Fibroblast of villous mesenchyme (primary cell): ENCODE measurements at regions not wholly inside any gene's neighbourhood (a gene's known extent, or its start where the extent isn't known, plus 50 kb on each side); places are given as distances from the start of the nearest gene placed in this dataset.

ENCODE experiments used
- DNase-seq: peaks from one replicate; pipeline ENCODE4 v3.0.0-alpha.2; 2010; ENCODE audit warnings: low read depth
- H3K4me3 ChIP-seq: 2 replicates; pipeline ENCODE4 v1.5.1; 2011; ENCODE audit warnings: low read depth, mild to moderate bottlenecking, low read length
- TF ChIP-seq, protein P1 (sequence below): IDR thresholded peaks from 2 replicates; pipeline ENCODE4 v1.5.1; 2012; ENCODE audit warnings: low read depth, mild to moderate bottlenecking, low read length; ENCODE audit not compliant: insufficient read depth

DNA sequence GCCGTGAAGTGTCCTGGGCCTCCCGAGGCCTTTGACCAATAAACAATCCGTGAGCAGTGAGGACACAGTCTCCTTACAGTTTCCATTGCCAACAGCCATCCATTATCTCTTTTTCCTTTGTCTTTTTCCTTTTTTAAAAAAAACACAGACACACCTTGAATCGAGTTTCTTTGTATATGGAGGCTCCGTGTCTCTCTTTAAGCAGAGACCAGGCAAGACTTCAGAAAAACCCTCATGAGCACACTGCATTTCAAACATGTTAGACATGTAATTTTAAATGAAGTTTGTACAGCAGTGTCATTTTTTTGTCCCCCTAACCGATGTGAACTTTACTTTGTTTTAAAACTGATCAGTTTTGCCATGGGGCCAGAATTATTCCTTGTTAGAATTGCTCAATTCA, 111.1 kb downstream of the SPTSSA start:
- H3K4me3 ChIP-seq, result no peak overlapping the region
- TF ChIP-seq, protein P1, sequence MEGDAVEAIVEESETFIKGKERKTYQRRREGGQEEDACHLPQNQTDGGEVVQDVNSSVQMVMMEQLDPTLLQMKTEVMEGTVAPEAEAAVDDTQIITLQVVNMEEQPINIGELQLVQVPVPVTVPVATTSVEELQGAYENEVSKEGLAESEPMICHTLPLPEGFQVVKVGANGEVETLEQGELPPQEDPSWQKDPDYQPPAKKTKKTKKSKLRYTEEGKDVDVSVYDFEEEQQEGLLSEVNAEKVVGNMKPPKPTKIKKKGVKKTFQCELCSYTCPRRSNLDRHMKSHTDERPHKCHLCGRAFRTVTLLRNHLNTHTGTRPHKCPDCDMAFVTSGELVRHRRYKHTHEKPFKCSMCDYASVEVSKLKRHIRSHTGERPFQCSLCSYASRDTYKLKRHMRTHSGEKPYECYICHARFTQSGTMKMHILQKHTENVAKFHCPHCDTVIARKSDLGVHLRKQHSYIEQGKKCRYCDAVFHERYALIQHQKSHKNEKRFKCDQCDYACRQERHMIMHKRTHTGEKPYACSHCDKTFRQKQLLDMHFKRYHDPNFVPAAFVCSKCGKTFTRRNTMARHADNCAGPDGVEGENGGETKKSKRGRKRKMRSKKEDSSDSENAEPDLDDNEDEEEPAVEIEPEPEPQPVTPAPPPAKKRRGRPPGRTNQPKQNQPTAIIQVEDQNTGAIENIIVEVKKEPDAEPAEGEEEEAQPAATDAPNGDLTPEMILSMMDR, result no peak
- DNase-seq, result no peak

DNA sequence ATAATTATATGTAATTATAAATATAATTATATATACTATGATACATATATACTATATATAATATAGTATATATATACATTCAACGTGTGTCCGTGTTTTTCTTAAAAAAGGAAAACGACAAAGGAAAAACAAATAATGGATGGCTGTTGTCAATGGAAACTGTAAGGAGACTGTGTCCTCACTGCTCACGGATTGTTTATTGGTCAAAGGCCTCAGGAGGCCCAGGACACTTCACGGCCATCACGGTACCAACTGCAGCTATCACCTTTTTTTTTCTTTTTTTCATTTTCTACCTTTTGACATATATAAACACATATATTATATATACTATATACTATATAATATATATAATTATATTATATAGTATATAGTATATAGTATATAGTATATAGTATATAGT, 113.4 kb downstream of the SPTSSA start:
- no peak overlapping the region for H3K4me3 ChIP-seq
- TF ChIP-seq, protein P1, result no peak
- DNase-seq, result no peak

DNA sequence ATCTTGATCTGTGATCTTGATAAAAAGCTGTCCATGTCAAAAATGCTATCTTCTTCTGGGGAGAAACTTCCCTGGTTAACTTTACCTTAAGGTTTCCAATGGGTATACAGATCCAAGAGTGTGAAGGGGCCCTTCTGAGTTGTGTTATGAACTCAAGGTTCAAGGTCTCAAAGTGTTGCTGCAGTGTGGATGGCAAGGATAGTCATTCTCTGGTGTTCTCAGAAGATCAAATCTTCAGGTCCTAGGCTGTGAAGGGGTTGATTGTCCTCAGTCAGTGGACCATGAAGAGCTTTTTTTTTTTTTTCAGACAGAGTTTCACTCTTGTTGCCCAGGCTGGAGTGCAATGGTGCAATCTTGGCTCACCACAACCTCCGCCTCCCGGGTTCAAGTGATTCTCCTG, 114.4 kb downstream of the SPTSSA start:
- DNase-seq, result no peak
- TF ChIP-seq, protein P1, result no peak
- no peak overlapping the region for H3K4me3 ChIP-seq

DNA sequence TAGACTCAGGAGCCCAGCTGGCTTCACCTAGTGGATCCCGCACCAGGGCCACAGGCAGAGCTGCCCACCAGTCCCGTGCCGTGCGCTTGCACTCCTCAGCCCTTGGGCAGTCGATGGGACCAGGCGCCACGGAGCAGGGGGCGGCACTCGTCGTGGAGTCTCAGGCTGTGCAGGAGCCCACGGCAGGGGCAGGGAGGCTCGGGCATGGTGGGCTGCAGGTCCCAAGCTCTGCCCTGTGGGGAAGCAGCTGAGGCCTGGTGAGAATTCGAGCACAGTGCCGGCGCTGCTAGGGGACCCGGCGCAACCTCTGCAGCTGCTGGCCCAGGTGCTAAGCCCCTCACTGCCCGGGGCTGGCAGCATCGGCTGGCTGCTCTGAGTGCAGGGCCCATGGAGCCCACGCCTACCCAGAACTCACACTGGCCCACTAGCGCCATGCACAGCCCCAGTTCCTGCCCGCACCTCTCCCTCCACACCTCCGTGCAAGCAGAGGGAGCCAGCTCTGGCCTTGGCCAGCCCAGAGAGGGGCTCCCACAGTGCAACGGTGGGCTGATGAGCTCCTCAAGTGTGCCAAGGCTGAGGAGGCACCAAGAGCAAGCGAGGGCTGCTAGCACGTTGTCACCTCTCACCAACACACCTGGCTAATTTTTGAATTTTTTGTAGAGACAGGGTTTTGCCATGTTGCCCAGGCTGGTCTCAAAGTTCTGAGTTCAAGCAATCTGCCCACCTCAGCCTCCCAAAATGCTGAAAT, 116.1 kb downstream of the SPTSSA start:
- DNase-seq, result no peak

DNA sequence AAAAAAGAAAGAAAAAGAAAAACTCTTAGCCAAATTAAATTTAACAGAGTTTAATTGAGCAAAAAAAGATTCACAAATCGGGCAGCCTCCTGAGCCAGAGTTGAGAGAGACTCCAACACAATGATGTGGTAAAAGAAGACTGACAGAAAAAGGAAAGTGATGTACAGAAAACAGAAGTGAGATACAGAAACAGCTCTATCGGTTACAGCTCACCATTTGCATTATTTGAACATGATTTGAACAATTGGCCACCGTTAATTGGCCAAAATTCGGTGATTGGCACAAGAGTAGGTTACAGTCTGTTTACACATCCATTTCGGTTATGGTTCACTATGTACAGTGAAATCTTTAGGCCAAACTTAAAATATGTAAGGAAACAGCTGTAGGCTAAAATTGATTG, 117.7 kb downstream of the SPTSSA start:
- DNase-seq, result no peak
- TF ChIP-seq, protein P1, result no peak
- no peak overlapping the region for H3K4me3 ChIP-seq

More for the DNA sequence above, 116.1 kb downstream of the SPTSSA start:
- TF ChIP-seq, protein P1, result no peak
- no peak overlapping the region for H3K4me3 ChIP-seq

DNA sequence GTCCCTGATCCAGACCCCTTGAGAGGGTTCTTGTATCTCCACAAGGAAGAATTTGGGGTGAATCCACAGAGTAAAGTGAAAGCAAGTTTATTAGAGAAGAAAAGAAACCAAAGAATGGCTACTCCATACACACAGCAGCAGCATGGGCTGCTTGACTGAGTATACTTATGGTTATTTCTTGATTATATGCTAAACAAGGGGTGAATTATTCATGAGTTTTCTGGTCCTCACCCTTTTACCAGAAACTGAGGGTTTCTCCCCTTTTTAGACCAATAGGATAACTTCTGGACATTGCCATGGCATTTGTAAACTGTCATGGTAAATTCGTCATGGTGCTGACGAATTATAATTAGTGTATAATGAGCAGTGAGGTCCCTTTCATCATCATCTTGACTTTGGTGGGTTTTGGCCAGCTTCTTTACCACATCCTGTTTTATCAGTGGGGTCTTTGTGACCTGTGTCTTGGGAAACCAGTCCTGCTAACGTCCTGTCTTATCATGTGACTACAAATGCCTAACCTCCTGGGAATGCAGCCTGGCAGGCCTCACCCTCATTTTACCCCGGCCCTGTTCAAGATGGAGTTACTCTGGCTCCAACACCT, 121.9 kb downstream of the SPTSSA start:
- DNase-seq, result no peak
- TF ChIP-seq, protein P1, result no peak

More for the DNA sequence above, 121.9 kb downstream of the SPTSSA start:
- no peak overlapping the region for H3K4me3 ChIP-seq
